IPS-15b (cell line): ENCODE measurements at regions not wholly inside any gene's neighbourhood (a gene's known extent, or its start where the extent isn't known, plus 50 kb on each side); places are given as distances from the start of the nearest gene placed in this dataset.
"Not testable (repeated sequence)": the region's sequence is repeated elsewhere in the genome, so short reads cannot be mapped to it uniquely, and the experiment has no call there.

Experiments
- H3K27me3 ChIP-seq: one replicate; pipeline ENCODE4 v1.6.1; 2013; ENCODE audit warnings: low read length; ENCODE audit not compliant: control insufficient read depth, insufficient read depth
- H3K36me3 ChIP-seq: one replicate; pipeline ENCODE4 v1.6.1; 2013; ENCODE audit warnings: low read length; ENCODE audit not compliant: control insufficient read depth, insufficient read depth
- H3K4me1 ChIP-seq: one replicate; pipeline ENCODE4 v1.6.1; 2013; ENCODE audit warnings: mild to moderate bottlenecking, low read length; ENCODE audit not compliant: control insufficient read depth, insufficient read depth
- H3K4me3 ChIP-seq: one replicate; pipeline ENCODE4 v1.5.1; 2013; ENCODE audit warnings: low read depth, low read length
- H3K9ac ChIP-seq: one replicate; pipeline ENCODE4 v1.6.1; 2013; ENCODE audit warnings: low read depth, mild to moderate bottlenecking, low read length
- H3K9me3 ChIP-seq: one replicate; pipeline ENCODE4 v1.6.1; 2013; ENCODE audit warnings: mild to moderate bottlenecking, low read length; ENCODE audit not compliant: control insufficient read depth, insufficient read depth

DNA sequence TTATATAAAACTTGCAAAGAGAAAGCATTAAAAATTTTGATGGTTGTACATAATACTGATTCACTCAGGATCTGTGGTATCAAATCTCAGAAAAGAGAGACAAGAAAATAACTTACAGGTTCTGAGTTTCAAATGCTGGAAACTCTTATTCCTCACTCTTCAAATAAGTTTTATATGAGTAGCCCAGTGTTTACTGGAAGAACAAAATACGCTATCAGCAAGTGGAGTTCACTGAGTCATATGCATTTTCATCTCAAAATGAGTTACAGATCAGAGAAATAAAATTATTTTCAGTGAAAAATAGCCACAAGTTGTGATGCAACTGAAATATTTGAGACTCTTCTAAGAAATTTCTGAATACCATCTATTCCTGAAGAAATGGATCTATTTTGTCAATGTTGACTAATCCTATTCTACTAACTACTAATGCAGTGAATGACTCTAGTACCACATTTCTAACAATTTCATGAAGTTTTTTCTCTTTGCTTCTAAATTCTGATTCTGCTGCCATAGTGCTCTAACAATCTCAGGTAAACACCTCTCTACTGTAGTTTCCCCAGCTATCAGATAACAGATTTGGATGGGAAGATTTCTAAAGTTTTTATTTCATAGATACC lies 391.7 kb downstream of the ZEB2 start:
- no peaks in the 10 kb centered on the region for H3K27me3 ChIP-seq
- no peak overlapping the region for H3K4me3 ChIP-seq

DNA sequence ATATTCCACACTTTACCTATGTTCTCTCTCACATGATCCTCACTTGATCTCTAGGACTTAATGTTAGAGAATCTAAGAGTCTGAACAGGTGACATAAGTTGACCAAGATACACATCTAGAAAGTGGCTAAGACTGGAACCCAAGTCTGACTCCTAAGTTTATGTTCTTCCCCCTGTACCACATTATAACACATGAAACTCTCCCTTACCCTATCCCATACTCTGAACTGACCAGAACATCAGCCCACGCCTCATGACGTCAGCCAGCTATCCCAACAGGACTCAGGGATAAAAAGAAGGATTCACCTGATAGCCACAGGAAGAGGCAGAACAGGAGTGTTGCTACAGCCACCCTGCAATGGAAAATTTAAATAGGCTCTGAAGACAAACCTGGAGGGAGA lies 392.2 kb downstream of the ZEB2 start:
- H3K4me1 ChIP-seq, result no peaks in the 10 kb centered on the region
- H3K36me3 ChIP-seq, result no peaks in the 10 kb centered on the region
- H3K27me3 ChIP-seq, result no peaks in the 10 kb centered on the region
- no peak overlapping the region for H3K9ac ChIP-seq
- no peak overlapping the region for H3K4me3 ChIP-seq
- no peaks in the 10 kb centered on the region for H3K9me3 ChIP-seq

More for the DNA sequence above, 391.7 kb downstream of the ZEB2 start:
- no peaks in the 10 kb centered on the region for H3K36me3 ChIP-seq
- H3K4me1 ChIP-seq, result no peaks in the 10 kb centered on the region
- no peaks in the 10 kb centered on the region for H3K9me3 ChIP-seq
- H3K9ac ChIP-seq, result no peak overlapping the region

DNA sequence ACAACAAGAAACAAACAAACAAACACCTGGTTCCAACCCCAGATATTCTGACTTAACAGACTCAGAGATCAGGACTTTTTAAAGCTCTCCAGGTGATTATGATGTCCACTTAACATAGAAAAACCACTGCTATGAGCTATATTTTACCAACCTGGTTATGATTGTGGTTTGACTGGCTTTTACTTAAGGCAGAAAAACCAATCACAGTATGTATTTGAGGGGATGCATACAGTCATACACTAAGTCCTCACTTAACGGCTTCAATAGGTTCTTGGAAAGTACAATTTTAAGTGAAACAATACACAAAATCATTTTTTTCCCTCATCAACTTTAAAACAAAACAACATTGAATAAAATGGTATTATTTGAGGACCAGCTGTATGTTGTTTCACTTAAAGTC lies 393.6 kb downstream of the ZEB2 start:
- H3K27me3 ChIP-seq, result no peaks in the 10 kb centered on the region
- H3K36me3 ChIP-seq, result no peaks in the 10 kb centered on the region
- no peak overlapping the region for H3K4me3 ChIP-seq
- no peaks in the 10 kb centered on the region for H3K4me1 ChIP-seq
- no peaks in the 10 kb centered on the region for H3K9me3 ChIP-seq
- no peak overlapping the region for H3K9ac ChIP-seq

DNA sequence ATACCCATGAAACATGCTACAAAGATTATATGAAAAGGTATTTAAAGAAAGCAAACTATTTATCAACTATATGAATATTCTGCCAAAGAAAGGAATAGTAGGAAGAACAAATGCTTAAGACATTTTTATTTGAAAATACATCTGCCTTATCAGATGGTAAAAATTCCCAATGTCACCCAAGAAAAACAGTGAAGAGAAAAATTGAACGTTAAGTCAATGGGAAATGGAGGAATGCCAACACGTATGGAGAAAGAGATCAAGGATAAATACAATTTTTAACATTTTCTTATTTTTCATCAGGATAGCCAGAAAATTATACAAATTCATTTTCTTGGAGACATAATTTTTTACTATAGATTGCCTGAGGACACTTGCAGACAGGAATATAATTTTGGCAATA lies 394.2 kb downstream of the ZEB2 start:
- no peaks in the 10 kb centered on the region for H3K27me3 ChIP-seq
- H3K9me3 ChIP-seq, result no peaks in the 10 kb centered on the region
- H3K9ac ChIP-seq, result no peak overlapping the region
- H3K36me3 ChIP-seq, result no peaks in the 10 kb centered on the region
- no peaks in the 10 kb centered on the region for H3K4me1 ChIP-seq
- H3K4me3 ChIP-seq, result no peak overlapping the region

- no peaks in the 10 kb centered on the region for H3K4me1 ChIP-seq
- no peaks in the 10 kb centered on the region for H3K36me3 ChIP-seq
- no peaks in the 10 kb centered on the region for H3K27me3 ChIP-seq
- no peak overlapping the region for H3K4me3 ChIP-seq
- H3K9me3 ChIP-seq, result no peaks in the 10 kb centered on the region
- H3K9ac ChIP-seq, result no peak overlapping the region
Observed at GRCh38 chr2:144124882-144125281, 395.0 kb downstream of the ZEB2 start.

GRCh38 chr2:144120487-144120886 lies 399.4 kb downstream of the ZEB2 start:
- H3K4me3 ChIP-seq, result no peak overlapping the region
- H3K27me3 ChIP-seq, result no peaks in the 10 kb centered on the region
- H3K9me3 ChIP-seq, result no peaks in the 10 kb centered on the region
- no peaks in the 10 kb centered on the region for H3K4me1 ChIP-seq
- H3K9ac ChIP-seq, result no peak overlapping the region
- no peaks in the 10 kb centered on the region for H3K36me3 ChIP-seq

- H3K9ac ChIP-seq, result no peak overlapping the region
- no peak overlapping the region for H3K4me3 ChIP-seq
- no peaks in the 10 kb centered on the region for H3K9me3 ChIP-seq
- peaks cover 2% of the 10 kb centered on the region for H3K36me3 ChIP-seq
- no peaks in the 10 kb centered on the region for H3K27me3 ChIP-seq
- no peaks in the 10 kb centered on the region for H3K4me1 ChIP-seq
Observed at GRCh38 chr2:144117086-144117485, 402.8 kb downstream of the ZEB2 start.

- no peak overlapping the region for H3K4me3 ChIP-seq
Observed at GRCh38 chr2:144115739-144116291, 404.1 kb downstream of the ZEB2 start.

DNA sequence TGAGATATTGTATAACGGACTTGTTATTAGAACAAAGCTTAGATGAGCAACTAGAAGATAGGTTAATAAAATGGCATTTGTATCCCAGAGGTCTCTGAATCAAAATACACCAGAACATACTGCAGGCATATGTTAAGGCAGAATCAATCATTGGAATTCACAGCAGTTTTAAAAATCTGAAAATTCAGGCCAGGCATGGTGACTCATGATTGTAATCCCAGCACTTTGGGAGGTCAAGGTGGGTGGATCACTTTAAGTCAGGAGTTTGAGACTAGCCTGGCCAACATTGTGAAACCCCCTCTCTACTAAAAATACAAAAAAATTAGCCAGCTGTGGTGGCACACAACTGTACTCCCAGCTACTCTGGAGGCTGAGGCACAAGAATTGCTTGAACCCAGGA lies 405.2 kb downstream of the ZEB2 start:
- Histone ChIP-seq H3K36me3 (peaks cover 2% of the 10 kb centered on the region), H3K9ac (no peak overlapping the region), H3K4me1 (no peaks in the 10 kb centered on the region), H3K9me3 (no peaks in the 10 kb centered on the region), H3K4me3 (no peak overlapping the region), H3K27me3 (no peaks in the 10 kb centered on the region)

More at GRCh38 chr2:144115739-144116291, 404.1 kb downstream of the ZEB2 start:
- no peak overlapping the region for H3K9ac ChIP-seq
- H3K27me3 ChIP-seq, result no peaks in the 10 kb centered on the region
- H3K4me1 ChIP-seq, result no peaks in the 10 kb centered on the region
- peaks cover 2% of the 10 kb centered on the region for H3K36me3 ChIP-seq
- no peaks in the 10 kb centered on the region for H3K9me3 ChIP-seq

DNA sequence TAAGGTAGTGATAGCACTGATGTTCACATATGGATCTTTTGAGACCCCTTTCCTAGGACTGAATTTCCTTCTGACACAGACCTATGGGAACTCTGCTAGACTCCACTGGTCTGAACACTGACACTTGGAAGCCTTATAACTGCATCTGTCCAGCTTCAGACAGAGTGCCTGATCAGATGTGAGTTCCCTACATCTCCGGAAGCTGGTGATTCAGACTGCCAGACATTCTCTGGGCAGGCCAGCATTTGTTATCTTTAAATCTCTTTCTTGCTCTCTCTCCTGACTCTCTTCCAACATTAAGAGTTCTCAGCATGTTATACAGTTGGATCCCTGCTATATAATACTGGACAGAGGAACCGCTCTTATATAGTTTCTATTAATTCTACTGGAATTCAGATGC lies 408.5 kb downstream of the ZEB2 start:
- Histone ChIP-seq H3K4me1 (no peaks in the 10 kb centered on the region), H3K9ac (no peak overlapping the region), H3K9me3 (no peaks in the 10 kb centered on the region), H3K36me3 (peaks cover 2% of the 10 kb centered on the region), H3K27me3 (no peaks in the 10 kb centered on the region), H3K4me3 (no peak overlapping the region)

DNA sequence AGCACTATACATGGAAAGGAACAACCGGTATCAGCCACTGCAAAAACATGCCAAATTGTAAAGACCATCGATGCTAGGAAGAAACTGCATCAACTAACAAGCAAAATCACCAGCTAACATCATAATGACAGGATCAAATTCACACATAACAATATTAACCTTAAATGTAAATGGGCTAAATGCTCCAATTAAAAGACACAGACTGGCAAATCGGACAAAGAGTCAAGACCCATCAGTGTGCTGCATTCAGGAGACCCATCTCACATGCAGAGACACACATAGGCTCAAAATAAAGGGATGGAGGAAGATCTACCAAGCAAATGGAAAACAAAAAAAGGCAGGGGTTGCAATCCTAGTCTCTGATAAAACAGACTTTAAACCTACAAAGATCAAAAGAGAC lies 413.8 kb downstream of the ZEB2 start:
- H3K4me3 ChIP-seq, H3K36me3 ChIP-seq, H3K27me3 ChIP-seq, H3K4me1 ChIP-seq, H3K9ac ChIP-seq, H3K9me3 ChIP-seq: not testable (repeated sequence)

DNA sequence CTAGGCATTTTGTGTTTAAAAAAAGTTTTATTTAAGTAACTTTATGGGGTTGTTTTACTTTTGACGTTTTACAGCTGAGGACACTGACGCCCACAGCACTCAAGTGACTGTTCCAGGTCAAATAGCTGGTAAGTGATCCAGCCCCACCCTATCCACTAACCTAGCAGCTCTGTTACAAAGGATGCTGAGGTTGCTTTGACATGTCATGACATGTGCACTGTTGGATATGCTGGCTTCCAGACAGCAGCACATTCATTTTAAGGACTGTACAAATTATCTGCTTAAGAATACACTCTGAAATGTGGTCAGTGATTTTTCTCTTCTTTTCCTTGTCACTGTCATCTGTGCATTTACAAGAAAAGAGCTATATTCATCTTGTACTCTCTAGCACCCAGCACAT lies 417.5 kb downstream of the ZEB2 start:
- H3K27me3 ChIP-seq, result no peaks in the 10 kb centered on the region

More for the DNA sequence above, 417.5 kb downstream of the ZEB2 start:
- Histone ChIP-seq H3K4me3 (no peak overlapping the region), H3K9me3 (peaks cover 7% of the 10 kb centered on the region), H3K4me1 (no peaks in the 10 kb centered on the region), H3K9ac (no peak overlapping the region), H3K36me3 (peaks cover 2% of the 10 kb centered on the region)
